Lower leg skin (tissue), 3 donors: ENCODE measurements at regions not wholly inside any gene's neighbourhood (a gene's known extent, or its start where the extent isn't known, plus 50 kb on each side); places are given as distances from the start of the nearest gene placed in this dataset.

Source experiments
- CTCF ChIP-seq, 3 donors: fragments of 450-650 bp; IDR thresholded peaks; one replicate each; pipeline ENCODE4 v1.5.1; 2016; ENCODE audit warnings: antibody characterized with exemption in 3 of 3, mild to moderate bottlenecking in 3 of 3, moderate library complexity in 2 of 3
- POLR2A ChIP-seq, 2 donors: fragments of 450-650 bp; IDR thresholded peaks; one replicate each; pipeline ENCODE4 v1.6.1; 2016 to 2017; ENCODE audit warnings: antibody characterized with exemption in 2 of 2, mild to moderate bottlenecking in 1 of 2, moderate library complexity in 1 of 2

GRCh38 chr16:56120447-56121155 is 70.7 kb upstream of the GNAO1 start:
- no peak for TF ChIP-seq POLR2A (IDR thresholded peaks at IDR 0.05)
- no peak for TF ChIP-seq CTCF (IDR thresholded peaks at IDR 0.05)
